Stimulated activated naive B cell treated with anti-CD40 and anti-IgM and Interleukin-4, amounts not matched to agents 10 μg/mL and 1 μg/mL and 100 μg/mL, for 72 hours (primary cell): ENCODE measurements at regions not wholly inside any gene's neighbourhood (a gene's known extent, or its start where the extent isn't known, plus 50 kb on each side); places are given as distances from the start of the nearest gene placed in this dataset.
"Not testable (repeated sequence)": the region's sequence is repeated elsewhere in the genome, so short reads cannot be mapped to it uniquely, and the experiment has no call there.

Source experiments
- ATAC-seq, 2 donors: fragments of 150-1000 bp; cut with Tn5 transposase; replicated peaks; 2 replicates each; pipeline ENCODE4 v1.10.0; 2021; ENCODE audit warnings: moderate library complexity in 1 of 2
- DNase-seq: peaks from one replicate; pipeline ENCODE4 v3.0.0; 2021
- H3K27ac Mint-ChIP-seq: one replicate; pipeline ENCODE4 v1.8.0; 2022; ENCODE audit warnings: mild to moderate bottlenecking, mixed read lengths
- H3K27me3 Mint-ChIP-seq, 2 donors: one replicate each; pipeline ENCODE4 v1.8.0; 2022; ENCODE audit warnings: mixed read lengths in 2 of 2
- H3K36me3 Mint-ChIP-seq, 2 donors: one replicate each; pipeline ENCODE4 v1.8.0; 2022; ENCODE audit warnings: mixed read lengths in 2 of 2, mild to moderate bottlenecking in 1 of 2
- H3K4me1 Mint-ChIP-seq, 2 donors: one replicate each; pipeline ENCODE4 v1.8.0; 2022; ENCODE audit warnings: mixed read lengths in 2 of 2, mild to moderate bottlenecking in 1 of 2
- H3K4me3 Mint-ChIP-seq, 2 donors: one replicate each; pipeline ENCODE4 v1.8.0; 2022; ENCODE audit warnings: mild to moderate bottlenecking in 2 of 2, mixed read lengths in 2 of 2, moderate library complexity in 1 of 2
- H3K9me3 Mint-ChIP-seq, 2 donors: one replicate each; pipeline ENCODE4 v1.8.0; 2022; ENCODE audit warnings: mixed read lengths in 2 of 2, mild to moderate bottlenecking in 1 of 2

DNA sequence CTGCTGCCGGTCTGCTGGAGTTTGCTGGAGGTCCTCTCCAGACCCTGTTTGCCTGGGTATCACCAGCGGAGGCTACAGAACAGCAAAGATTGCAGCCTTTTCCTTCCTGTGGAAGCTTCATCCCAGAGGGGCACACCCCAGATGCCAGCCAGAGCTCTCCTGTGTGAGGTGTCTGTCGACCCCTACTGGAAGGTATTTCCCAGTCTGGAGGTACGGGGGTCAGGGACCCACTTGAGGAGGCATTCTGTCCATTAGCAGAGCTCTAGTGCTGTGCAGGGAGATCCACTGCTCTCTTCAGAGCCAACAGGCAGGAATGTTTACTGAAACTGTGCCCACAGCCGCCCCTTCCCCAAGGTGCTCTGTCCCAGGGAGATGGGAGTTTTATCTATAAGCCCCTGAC, 823.1 kb upstream of the HS3ST5 start:
- not testable (repeated sequence) for H3K36me3 Mint-ChIP-seq, H3K27ac Mint-ChIP-seq, ATAC-seq, H3K4me1 Mint-ChIP-seq, H3K27me3 Mint-ChIP-seq, H3K4me3 Mint-ChIP-seq, DNase-seq
- peaks cover 11 to 14% of the 10 kb centered on the region in 2 donors for H3K9me3 Mint-ChIP-seq

- Mint-ChIP-seq H3K4me1 (no peaks in the 10 kb centered on the region), H3K27ac (no peak overlapping the region), H3K4me3 (no peak overlapping the region), H3K9me3 (peaks cover 12 to 14% of the 10 kb centered on the region in 2 donors), H3K36me3 (no peaks in the 10 kb centered on the region), H3K27me3 (no peaks in the 10 kb centered on the region)
- DNase-seq (no peak), ATAC-seq (no peak)
Observed at GRCh38 chr6:115159733-115160132, 816.9 kb upstream of the HS3ST5 start.

DNA sequence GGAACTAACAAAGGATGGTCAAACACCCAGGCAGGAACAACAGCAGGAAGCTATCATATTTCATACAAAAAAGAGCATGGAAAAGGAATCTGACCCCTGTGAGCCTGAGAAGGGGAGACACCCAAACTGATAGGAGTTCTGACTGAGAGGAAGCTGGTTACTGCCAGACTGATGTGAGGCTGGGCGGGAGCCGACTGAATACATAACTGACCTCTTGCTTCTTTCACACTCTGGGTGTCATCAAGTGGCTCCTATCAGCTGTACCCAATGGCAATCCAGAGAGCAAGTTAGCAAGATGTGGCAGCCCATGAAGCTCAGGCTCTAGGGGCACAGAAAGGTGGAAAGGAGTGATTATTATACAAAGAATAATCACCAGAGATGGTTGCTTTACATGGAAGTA, 795.1 kb upstream of the HS3ST5 start:
- no peak overlapping the region for H3K27ac Mint-ChIP-seq
- ATAC-seq, result no peak
- H3K27me3 Mint-ChIP-seq, result no peaks in the 10 kb centered on the region

DNA sequence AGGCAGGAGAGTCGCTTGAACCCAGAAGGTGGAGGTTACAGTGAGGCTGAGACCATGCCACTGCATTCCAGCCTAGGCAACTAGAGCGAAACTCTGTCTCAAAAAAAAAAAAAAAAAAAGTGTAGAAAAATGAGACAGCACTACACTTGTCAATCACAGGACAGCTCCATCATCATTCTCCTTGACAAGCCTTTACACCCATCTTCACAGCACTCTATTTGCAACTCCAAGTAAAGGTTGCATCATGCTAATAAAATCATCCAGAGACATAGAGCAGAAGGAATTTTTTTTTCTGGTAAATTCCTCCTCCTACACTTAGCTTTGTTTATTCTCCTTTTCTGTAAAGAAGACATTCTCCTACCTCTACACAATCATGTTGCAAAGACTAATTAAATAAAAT, 791.0 kb upstream of the HS3ST5 start:
- ATAC-seq (no peak), DNase-seq (no peak)
- Mint-ChIP-seq H3K27me3 (no peaks in the 10 kb centered on the region), H3K27ac (no peak overlapping the region), H3K9me3 (peaks cover 7% of the 10 kb centered on the region in 2 donors), H3K36me3 (no peaks in the 10 kb centered on the region), H3K4me3 (no peak overlapping the region), H3K4me1 (no peaks in the 10 kb centered on the region)

More for the DNA sequence above, 795.1 kb upstream of the HS3ST5 start:
- peaks cover 0 to 4% of the 10 kb centered on the region in 2 donors for H3K9me3 Mint-ChIP-seq
- no peaks in the 10 kb centered on the region for H3K4me1 Mint-ChIP-seq
- no peak overlapping the region for H3K4me3 Mint-ChIP-seq
- no peaks in the 10 kb centered on the region for H3K36me3 Mint-ChIP-seq
- DNase-seq, result no peak

DNA sequence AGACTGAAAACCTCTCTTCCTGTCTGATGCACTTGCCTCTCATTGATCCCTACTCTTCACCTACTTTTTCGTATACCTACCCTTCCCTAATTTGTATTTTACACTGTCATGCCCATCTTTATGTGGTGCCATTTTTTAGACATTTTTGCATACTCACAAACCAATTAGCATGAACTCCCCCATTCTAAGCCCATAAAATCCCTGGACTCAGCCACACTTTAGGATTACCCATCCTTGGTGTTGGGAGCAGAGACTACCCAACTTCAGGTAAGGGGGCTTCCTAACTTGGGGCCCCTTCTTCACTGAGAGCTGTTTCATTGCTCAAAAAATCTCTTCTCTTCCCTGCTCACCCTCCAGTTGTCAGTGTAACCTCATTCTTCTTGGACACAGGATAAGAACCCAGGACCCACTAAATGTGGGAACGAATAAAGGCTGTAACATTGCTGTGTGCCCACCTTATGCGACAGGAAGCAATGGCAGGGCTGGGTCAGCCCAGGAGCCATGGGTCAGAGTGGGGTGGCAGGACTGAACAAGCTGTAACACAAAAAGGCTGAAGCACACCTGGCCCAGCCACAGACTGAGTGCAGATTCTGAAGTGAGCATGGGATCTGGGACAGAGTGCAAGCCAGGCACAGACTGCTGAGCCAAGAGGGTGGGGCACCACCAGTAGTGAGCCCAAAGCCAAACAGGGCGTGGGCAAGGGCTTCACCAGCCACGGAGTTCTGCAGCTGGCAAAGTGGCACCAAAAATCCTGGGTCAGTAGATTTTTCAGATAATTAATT, 789.1 kb upstream of the HS3ST5 start:
- peaks cover 7% of the 10 kb centered on the region in 2 donors for H3K9me3 Mint-ChIP-seq
- no peaks in the 10 kb centered on the region for H3K27me3 Mint-ChIP-seq
- H3K4me3 Mint-ChIP-seq, result no peak overlapping the region
- no peaks in the 10 kb centered on the region for H3K36me3 Mint-ChIP-seq
- no peak for ATAC-seq
- no peaks in the 10 kb centered on the region for H3K4me1 Mint-ChIP-seq
- no peak for DNase-seq
- H3K27ac Mint-ChIP-seq, result no peak overlapping the region

DNA sequence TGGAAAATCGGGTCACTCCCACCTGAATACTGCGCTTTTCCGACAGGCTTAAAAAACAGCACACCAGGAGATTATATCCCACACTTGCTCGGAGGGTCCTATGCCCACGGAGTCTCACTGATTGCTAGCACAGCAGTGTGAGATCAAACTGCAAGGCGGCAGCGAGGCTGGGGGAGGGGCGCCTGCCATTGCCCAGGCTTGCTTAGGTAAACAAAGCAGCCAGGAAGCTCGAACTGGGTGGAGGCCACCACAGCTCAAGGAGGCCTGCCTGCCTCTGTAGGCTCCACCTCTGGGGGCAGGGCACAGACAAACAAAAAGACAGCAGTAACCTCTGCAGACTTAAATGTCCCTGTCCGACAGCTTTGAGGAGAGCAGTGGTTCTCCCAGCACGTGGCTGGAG, 778.7 kb upstream of the HS3ST5 start:
- H3K4me1 Mint-ChIP-seq, H3K27me3 Mint-ChIP-seq, DNase-seq, H3K27ac Mint-ChIP-seq, ATAC-seq, H3K36me3 Mint-ChIP-seq, H3K9me3 Mint-ChIP-seq, H3K4me3 Mint-ChIP-seq: not testable (repeated sequence)

DNA sequence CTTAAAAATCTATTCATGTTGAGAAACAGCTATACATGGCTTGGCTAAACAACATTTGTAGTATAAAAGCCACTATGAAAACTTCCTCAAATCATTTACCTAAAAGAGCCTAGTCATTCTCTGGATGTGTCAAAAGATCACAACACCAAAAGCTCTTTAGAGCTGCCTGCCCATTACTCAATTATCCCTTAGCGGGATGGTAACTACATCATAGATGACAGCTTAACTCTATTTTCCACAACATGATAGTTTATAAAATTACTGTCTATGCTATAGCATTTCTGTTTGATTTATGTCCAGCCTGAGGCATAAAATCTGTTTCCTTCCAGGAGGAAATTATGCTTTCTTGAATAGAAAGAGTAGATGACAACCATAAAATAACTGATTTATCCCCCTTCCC, 777.6 kb upstream of the HS3ST5 start:
- Mint-ChIP-seq H3K36me3 (no peaks in the 10 kb centered on the region), H3K27ac (no peak overlapping the region), H3K9me3 (peaks cover 0 to 4% of the 10 kb centered on the region in 2 donors), H3K4me3 (no peak overlapping the region), H3K27me3 (no peaks in the 10 kb centered on the region), H3K4me1 (no peaks in the 10 kb centered on the region)
- DNase-seq (no peak), ATAC-seq (no peak)

- Mint-ChIP-seq H3K27ac (no peak overlapping the region), H3K4me3 (no peak overlapping the region), H3K36me3 (no peaks in the 10 kb centered on the region), H3K4me1 (no peaks in the 10 kb centered on the region), H3K9me3 (peaks cover 4 to 7% of the 10 kb centered on the region in 2 donors), H3K27me3 (no peaks in the 10 kb centered on the region)
- DNase-seq (no peak), ATAC-seq (no peak)
Observed at GRCh38 chr6:115091461-115091860, 748.6 kb upstream of the HS3ST5 start.

- no peak overlapping the region for H3K27ac Mint-ChIP-seq
- no peak overlapping the region for H3K4me3 Mint-ChIP-seq
- ATAC-seq, result no peak
- H3K27me3 Mint-ChIP-seq, result no peaks in the 10 kb centered on the region
- H3K36me3 Mint-ChIP-seq, result no peaks in the 10 kb centered on the region
- no peaks in the 10 kb centered on the region for H3K4me1 Mint-ChIP-seq
- DNase-seq, result no peak
- peaks cover 12 to 19% of the 10 kb centered on the region in 2 donors for H3K9me3 Mint-ChIP-seq
Observed at GRCh38 chr6:115078555-115078954, 735.7 kb upstream of the HS3ST5 start.

GRCh38 chr6:115071962-115072361, 729.1 kb upstream of the HS3ST5 start:
- no peaks in the 10 kb centered on the region for H3K4me1 Mint-ChIP-seq
- no peaks in the 10 kb centered on the region for H3K27me3 Mint-ChIP-seq
- no peak overlapping the region for H3K4me3 Mint-ChIP-seq
- ATAC-seq (no peak), DNase-seq (no peak)
- H3K36me3 Mint-ChIP-seq, result peaks cover 0 to 2% of the 10 kb centered on the region in 2 donors
- H3K9me3 Mint-ChIP-seq, result peaks cover 3 to 5% of the 10 kb centered on the region in 2 donors
- H3K27ac Mint-ChIP-seq, result no peak overlapping the region

DNA sequence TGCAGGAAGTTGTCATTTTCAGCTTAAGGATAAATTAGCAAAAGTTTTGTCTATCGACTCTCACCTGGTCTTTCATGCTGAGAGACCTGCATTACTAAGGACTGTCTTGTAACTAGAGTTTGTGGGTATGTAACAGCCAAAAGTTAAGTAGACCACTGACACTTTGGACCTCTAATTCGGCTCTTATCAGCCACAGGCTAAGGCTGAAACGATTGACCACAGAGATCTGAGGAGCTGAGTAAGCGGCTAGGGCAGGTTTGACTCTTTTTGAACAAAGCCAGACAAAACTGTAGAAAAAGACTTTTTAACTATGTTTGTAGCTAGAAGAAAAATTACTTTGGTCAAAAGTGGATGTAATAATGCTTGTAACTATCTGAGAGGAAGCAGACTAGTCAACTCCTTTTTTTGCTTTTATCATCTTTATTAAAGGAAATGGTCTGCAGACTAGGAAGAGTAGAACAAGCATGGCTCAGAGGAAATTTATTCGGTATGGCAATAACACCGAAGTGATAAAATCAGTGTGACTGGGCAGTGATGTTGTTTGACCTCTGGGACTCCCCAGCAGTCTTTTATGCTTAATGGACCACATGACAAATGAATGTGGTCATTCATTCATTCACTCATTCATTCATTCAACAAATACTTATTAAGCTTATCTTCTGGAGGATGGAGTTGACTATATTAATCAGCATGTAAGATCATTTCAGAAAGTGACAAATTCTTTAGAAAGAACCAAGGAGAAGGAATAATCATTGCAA, 725.0 kb upstream of the HS3ST5 start:
- ATAC-seq (no peak), DNase-seq (no peak)
- Mint-ChIP-seq H3K27ac (no peak overlapping the region), H3K4me1 (no peaks in the 10 kb centered on the region), H3K36me3 (peaks cover 0 to 2% of the 10 kb centered on the region in 2 donors), H3K27me3 (no peaks in the 10 kb centered on the region), H3K4me3 (no peak overlapping the region), H3K9me3 (peaks cover 3 to 9% of the 10 kb centered on the region in 2 donors)

GRCh38 chr6:115064680-115065079, 721.9 kb upstream of the HS3ST5 start:
- Mint-ChIP-seq H3K4me1 (no peaks in the 10 kb centered on the region), H3K4me3 (no peak overlapping the region), H3K36me3 (no peaks in the 10 kb centered on the region), H3K27ac (no peak overlapping the region), H3K9me3 (peaks cover 1 to 4% of the 10 kb centered on the region in 2 donors), H3K27me3 (no peaks in the 10 kb centered on the region)
- no peak for DNase-seq
- ATAC-seq, result no peak

DNA sequence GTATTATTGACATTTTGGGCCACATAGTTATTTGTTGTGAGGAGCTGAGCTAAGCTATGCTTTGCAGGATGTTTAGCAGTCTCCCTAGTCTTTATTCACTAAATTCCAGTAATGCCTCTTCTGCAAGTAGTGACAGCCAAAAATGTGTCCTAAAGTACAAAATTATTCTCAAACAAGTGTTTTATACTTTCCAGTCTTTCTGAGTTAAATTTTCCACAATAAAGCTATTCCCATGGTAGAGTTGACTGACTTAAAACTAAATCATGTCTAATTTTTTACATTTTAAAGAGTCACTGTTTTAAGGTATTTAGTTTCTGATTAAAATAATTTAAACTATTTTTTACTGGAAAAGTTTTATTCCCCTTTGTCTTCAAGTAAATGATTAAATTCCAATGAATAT, 717.8 kb upstream of the HS3ST5 start:
- ATAC-seq (no peak), DNase-seq (no peak)
- Mint-ChIP-seq H3K9me3 (peaks cover 3 to 4% of the 10 kb centered on the region in 2 donors), H3K27me3 (no peaks in the 10 kb centered on the region), H3K36me3 (no peaks in the 10 kb centered on the region), H3K4me1 (no peaks in the 10 kb centered on the region), H3K4me3 (no peak overlapping the region), H3K27ac (no peak overlapping the region)

GRCh38 chr6:115058414-115059211, 715.8 kb upstream of the HS3ST5 start:
- DNase-seq (no peak), ATAC-seq (no peak)
- Mint-ChIP-seq H3K9me3 (peaks cover 2 to 3% of the 10 kb centered on the region in 2 donors), H3K4me1 (no peaks in the 10 kb centered on the region), H3K27me3 (no peaks in the 10 kb centered on the region), H3K27ac (no peak overlapping the region), H3K4me3 (no peak overlapping the region), H3K36me3 (no peaks in the 10 kb centered on the region)
